GM12874 (cell line): ENCODE measurements at regions not wholly inside any gene's neighbourhood (a gene's known extent, or its start where the extent isn't known, plus 50 kb on each side); places are given as distances from the start of the nearest gene placed in this dataset.

Experiments
- CTCF ChIP-seq: IDR thresholded peaks from 2 replicates; pipeline ENCODE4 v1.5.1; 2011; ENCODE audit warnings: low read depth, mild to moderate bottlenecking, control low read depth, low read length, moderate library complexity; ENCODE audit not compliant: insufficient read depth

GRCh38 chr9:101977614-101978210 lies 239.3 kb upstream of the GRIN3A start:
- peak; percentile 25; the same call in 1 of the 2 replicates for TF ChIP-seq CTCF

GRCh38 chr9:101970609-101971008 lies 232.2 kb upstream of the GRIN3A start:
- no peak for TF ChIP-seq CTCF

- no peak for TF ChIP-seq CTCF
These were observed 229.9 kb upstream of the GRIN3A start for GRCh38 chr9:101968392-101968791.

GRCh38 chr9:101966691-101967090 lies 228.2 kb upstream of the GRIN3A start:
- TF ChIP-seq CTCF = no peak

- no peak for TF ChIP-seq CTCF
These were observed 219.3 kb upstream of the GRIN3A start for GRCh38 chr9:101957705-101958104.

- no peak for TF ChIP-seq CTCF
These were observed 213.2 kb upstream of the GRIN3A start for GRCh38 chr9:101951598-101951997.

GRCh38 chr9:101931756-101932155 lies 193.3 kb upstream of the GRIN3A start:
- TF ChIP-seq CTCF = no peak
